ENCODE measurements at regions not wholly inside any gene's neighbourhood (a gene's known extent, or its start where the extent isn't known, plus 50 kb on each side); places are given as distances from the start of the nearest gene placed in this dataset.

- H3K4me3 ChIP-seq (ENCODE audit: low read depth, low read length), result no peak overlapping the region
These were observed 869.4 kb upstream of the ID2 start for GRCh38 chr2:7812231-7812995.

GRCh38 chr2:7813541-7814292 lies 868.1 kb upstream of the ID2 start:
- no peak for TF ChIP-seq CTCF (IDR thresholded peaks at IDR 0.05; ENCODE audit: low read depth, low read length)
- H3K4me3 ChIP-seq (ENCODE audit: low read depth, low read length), result no peak overlapping the region

More at GRCh38 chr2:7812231-7812995, 869.4 kb upstream of the ID2 start:
- TF ChIP-seq CTCF (IDR thresholded peaks at IDR 0.05; ENCODE audit: low read depth, low read length), result no peak

- no peak overlapping the region for H3K4me3 ChIP-seq (ENCODE audit: low read depth, low read length)
- no peak for TF ChIP-seq CTCF (IDR thresholded peaks at IDR 0.05; ENCODE audit: low read depth, low read length)
These were observed 866.1 kb upstream of the ID2 start for GRCh38 chr2:7815726-7816125.

GRCh38 chr2:7816233-7816632 lies 865.6 kb upstream of the ID2 start:
- TF ChIP-seq CTCF (IDR thresholded peaks at IDR 0.05; ENCODE audit: low read depth, low read length), result no peak
- no peak overlapping the region for H3K4me3 ChIP-seq (ENCODE audit: low read depth, low read length)

- no peak overlapping the region for H3K4me3 ChIP-seq (ENCODE audit: low read depth, low read length)
- TF ChIP-seq CTCF (IDR thresholded peaks at IDR 0.05; ENCODE audit: low read depth, low read length), result no peak
These were observed 864.9 kb upstream of the ID2 start for GRCh38 chr2:7816944-7817343.

- H3K4me3 ChIP-seq (ENCODE audit: low read depth, low read length), result no peak overlapping the region
- no peak for TF ChIP-seq CTCF (IDR thresholded peaks at IDR 0.05; ENCODE audit: low read depth, low read length)
These were observed 862.5 kb upstream of the ID2 start for GRCh38 chr2:7819316-7819715.

GRCh38 chr2:7819850-7820249 lies 862.0 kb upstream of the ID2 start:
- TF ChIP-seq CTCF (IDR thresholded peaks at IDR 0.05; ENCODE audit: low read depth, low read length), result no peak
- no peak overlapping the region for H3K4me3 ChIP-seq (ENCODE audit: low read depth, low read length)
